Ascending aorta (tissue), 2 donors: ENCODE measurements at regions not wholly inside any gene's neighbourhood (a gene's known extent, or its start where the extent isn't known, plus 50 kb on each side); places are given as distances from the start of the nearest gene placed in this dataset.

ENCODE experiments used
- DNase-seq, 2 donors: peaks; one replicate each; pipeline ENCODE4 v3.0.0-alpha.2; 2019; ENCODE audit warnings: low spot score in 2 of 2
- H3K27ac ChIP-seq, 2 donors: fragments of 200-600 bp; sonication (generic); one replicate each; pipeline ENCODE4 v1.5.1; 2016 to 2017; ENCODE audit warnings: mild to moderate bottlenecking in 1 of 2
- H3K27me3 ChIP-seq: fragments of 200-600 bp; sonication (generic); one replicate; pipeline ENCODE4 v1.5.1; 2017
- H3K36me3 ChIP-seq, 2 donors: fragments of 200-600 bp; sonication (generic); one replicate each; pipeline ENCODE4 v1.5.1; 2016
- H3K4me1 ChIP-seq, 2 donors: fragments of 200-600 bp; sonication (generic); one replicate each; pipeline ENCODE4 v1.5.1; 2016 to 2017; ENCODE audit warnings: mild to moderate bottlenecking in 1 of 2
- H3K4me3 ChIP-seq, 2 donors: fragments of 200-600 bp; sonication (generic); one replicate each; pipeline ENCODE4 v1.5.1; 2016 to 2017; ENCODE audit warnings: mild to moderate bottlenecking in 1 of 2
- H3K9me3 ChIP-seq, 2 donors: fragments of 200-600 bp; sonication (generic); one replicate each; pipeline ENCODE4 v1.5.1; 2016
- intact Hi-C: fragments of 100-400 bp; cut with DNase I; formaldehyde crosslinking; loops from one replicate; pipeline ENCODE4 v1.15.1; 2023
- TF ChIP-seq, protein P1 (sequence below), 3 experiments: fragments of 200-600 bp in 2 of 3; fragments of 450-650 bp in 1 of 3; sonication (generic) in 2 of 3; IDR thresholded peaks; one replicate each; pipeline ENCODE4 v1.5.1; 2016 to 2019; ENCODE audit warnings: antibody characterized with exemption in 3 of 3, mild to moderate bottlenecking in 1 of 3, moderate library complexity in 1 of 3

- Histone ChIP-seq H3K27ac (no peak overlapping the region), H3K9me3 (no peaks in the 10 kb centered on the region), H3K4me1 (no peaks in the 10 kb centered on the region), H3K36me3 (no peaks in the 10 kb centered on the region), H3K27me3 (no peaks in the 10 kb centered on the region), H3K4me3 (no peak overlapping the region)
- intact Hi-C loops, result no loop called here
- DNase-seq, result no peak
- TF ChIP-seq, protein P1, sequence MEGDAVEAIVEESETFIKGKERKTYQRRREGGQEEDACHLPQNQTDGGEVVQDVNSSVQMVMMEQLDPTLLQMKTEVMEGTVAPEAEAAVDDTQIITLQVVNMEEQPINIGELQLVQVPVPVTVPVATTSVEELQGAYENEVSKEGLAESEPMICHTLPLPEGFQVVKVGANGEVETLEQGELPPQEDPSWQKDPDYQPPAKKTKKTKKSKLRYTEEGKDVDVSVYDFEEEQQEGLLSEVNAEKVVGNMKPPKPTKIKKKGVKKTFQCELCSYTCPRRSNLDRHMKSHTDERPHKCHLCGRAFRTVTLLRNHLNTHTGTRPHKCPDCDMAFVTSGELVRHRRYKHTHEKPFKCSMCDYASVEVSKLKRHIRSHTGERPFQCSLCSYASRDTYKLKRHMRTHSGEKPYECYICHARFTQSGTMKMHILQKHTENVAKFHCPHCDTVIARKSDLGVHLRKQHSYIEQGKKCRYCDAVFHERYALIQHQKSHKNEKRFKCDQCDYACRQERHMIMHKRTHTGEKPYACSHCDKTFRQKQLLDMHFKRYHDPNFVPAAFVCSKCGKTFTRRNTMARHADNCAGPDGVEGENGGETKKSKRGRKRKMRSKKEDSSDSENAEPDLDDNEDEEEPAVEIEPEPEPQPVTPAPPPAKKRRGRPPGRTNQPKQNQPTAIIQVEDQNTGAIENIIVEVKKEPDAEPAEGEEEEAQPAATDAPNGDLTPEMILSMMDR (IDR thresholded peaks at IDR 0.05), result no peak
These were observed 728.1 kb upstream of the PIK3C3 start for GRCh38 chr18:41226911-41227310.

- TF ChIP-seq, protein P1 (IDR thresholded peaks at IDR 0.05), result no peak
- no peak for DNase-seq
- no peak overlapping the region for H3K4me3 ChIP-seq
- no peaks in the 10 kb centered on the region for H3K4me1 ChIP-seq
- no peaks in the 10 kb centered on the region for H3K36me3 ChIP-seq
- H3K27ac ChIP-seq, result no peak overlapping the region
- H3K9me3 ChIP-seq, result no peaks in the 10 kb centered on the region
- intact Hi-C loops, result no loop called here
- no peaks in the 10 kb centered on the region for H3K27me3 ChIP-seq
These were observed 728.8 kb upstream of the PIK3C3 start for GRCh38 chr18:41226186-41226585.

GRCh38 chr18:41216341-41217003, 738.6 kb upstream of the PIK3C3 start:
- no peak for DNase-seq
- Histone ChIP-seq H3K27me3 (no peaks in the 10 kb centered on the region), H3K4me1 (no peaks in the 10 kb centered on the region), H3K27ac (no peak overlapping the region), H3K9me3 (no peaks in the 10 kb centered on the region), H3K36me3 (no peaks in the 10 kb centered on the region), H3K4me3 (no peak overlapping the region)
- TF ChIP-seq, protein P1 (IDR thresholded peaks at IDR 0.05), result no peak
- intact Hi-C loops, result no loop called here

DNA sequence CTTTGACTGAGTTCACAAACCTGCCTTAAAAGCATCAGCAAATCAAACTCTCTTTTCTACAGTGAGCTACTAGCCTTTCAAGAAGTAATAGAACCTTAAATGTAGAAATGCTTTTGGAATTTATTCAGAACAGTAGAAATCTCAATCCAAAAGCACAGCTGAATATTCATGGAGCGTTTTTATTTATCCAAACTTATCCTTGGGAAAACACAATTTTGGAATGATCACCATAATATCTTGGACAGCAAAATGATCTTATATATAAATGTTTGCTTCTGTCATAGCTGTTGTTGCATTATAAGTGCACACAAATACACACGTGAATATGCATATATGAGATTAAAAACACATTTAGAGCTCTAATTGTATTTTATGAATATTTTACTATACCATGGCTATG, 747.3 kb upstream of the PIK3C3 start:
- Histone ChIP-seq H3K36me3 (no peaks in the 10 kb centered on the region), H3K27me3 (no peaks in the 10 kb centered on the region), H3K9me3 (no peaks in the 10 kb centered on the region), H3K4me1 (no peaks in the 10 kb centered on the region), H3K4me3 (no peak overlapping the region), H3K27ac (no peak overlapping the region)
- TF ChIP-seq, protein P1 (IDR thresholded peaks at IDR 0.05), result no peak
- intact Hi-C loops, result no loop called here
- DNase-seq, result no peak

GRCh38 chr18:41206341-41206830, 748.6 kb upstream of the PIK3C3 start:
- intact Hi-C loops, result no loop called here
- TF ChIP-seq, protein P1 (IDR thresholded peaks at IDR 0.05), result no peak
- no peak overlapping the region for H3K27ac ChIP-seq
- no peaks in the 10 kb centered on the region for H3K4me1 ChIP-seq
- no peaks in the 10 kb centered on the region for H3K27me3 ChIP-seq
- H3K4me3 ChIP-seq, result no peak overlapping the region
- no peak for DNase-seq
- H3K9me3 ChIP-seq, result no peaks in the 10 kb centered on the region
- H3K36me3 ChIP-seq, result no peaks in the 10 kb centered on the region

DNA sequence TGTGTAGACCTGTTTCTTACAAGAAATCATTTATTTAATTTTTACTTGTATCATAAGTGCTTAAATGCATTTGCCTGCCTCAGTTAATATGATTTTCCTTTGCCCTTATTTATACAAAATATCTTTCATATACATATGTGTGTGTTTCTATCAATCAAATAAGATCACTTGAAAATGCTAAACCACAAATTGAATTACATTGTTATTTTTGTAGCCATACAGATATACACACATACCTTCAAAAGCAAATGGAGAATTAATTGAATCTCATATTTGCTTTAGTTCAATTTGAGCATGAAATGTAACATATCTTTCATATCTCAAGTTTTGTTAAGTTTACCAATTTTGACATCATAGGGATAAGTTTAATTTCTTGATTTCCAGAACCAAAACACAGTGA, 755.8 kb upstream of the PIK3C3 start:
- Histone ChIP-seq H3K4me3 (no peak overlapping the region), H3K27ac (no peak overlapping the region), H3K27me3 (no peaks in the 10 kb centered on the region), H3K9me3 (no peaks in the 10 kb centered on the region), H3K4me1 (no peaks in the 10 kb centered on the region), H3K36me3 (no peaks in the 10 kb centered on the region)
- intact Hi-C loops, result no loop called here
- TF ChIP-seq, protein P1 (IDR thresholded peaks at IDR 0.05), result no peak
- DNase-seq, result no peak
